CD8-positive, alpha-beta memory T cell (primary cell): ENCODE measurements at regions not wholly inside any gene's neighbourhood (a gene's known extent, or its start where the extent isn't known, plus 50 kb on each side); places are given as distances from the start of the nearest gene placed in this dataset.

Experiments
- CTCF ChIA-PET: fragments of 350-600 bp; sonication (Branson Sonifier 250); formaldehyde crosslinking; loops from one replicate; lab custom pipeline; 2021; ENCODE audit warnings: antibody characterized with exemption; lab: Charles Lee
- POLR2A ChIA-PET: fragments of 350-600 bp; sonication (Branson Sonifier 250); formaldehyde crosslinking; loops from one replicate; lab custom pipeline; 2021; ENCODE audit warnings: antibody characterized with exemption; lab: Charles Lee
- DNase-seq, 5 donors: peaks; one replicate each; pipeline versions ENCODE4 v3.0.0 to v3.0.0-alpha.2; 2020 to 2022; ENCODE audit warnings: mixed read lengths in 1 of 5
- H3K27ac ChIP-seq: one replicate; pipeline ENCODE4 v1.7.0; 2013; ENCODE audit warnings: low read depth, mild to moderate bottlenecking, low read length, moderate library complexity
- H3K27me3 ChIP-seq: 2 replicates; pipeline ENCODE4 v1.7.0; 2013; ENCODE audit warnings: low read length, mild to moderate bottlenecking; ENCODE audit not compliant: insufficient read depth, poor library complexity, severe bottlenecking
- H3K36me3 ChIP-seq: 2 replicates; pipeline ENCODE4 v1.7.0; 2013; ENCODE audit warnings: mild to moderate bottlenecking, low read length, moderate library complexity; ENCODE audit not compliant: insufficient read depth
- H3K4me1 ChIP-seq: 2 replicates; pipeline ENCODE4 v1.7.0; 2013; ENCODE audit warnings: mild to moderate bottlenecking, low read length, moderate library complexity; ENCODE audit not compliant: insufficient read depth
- H3K4me3 ChIP-seq: 2 replicates; pipeline ENCODE4 v1.7.0; 2013; ENCODE audit warnings: mild to moderate bottlenecking, low read length
- H3K9me3 ChIP-seq: 2 replicates; pipeline ENCODE4 v1.7.0; 2013; ENCODE audit warnings: mild to moderate bottlenecking, low read length
- H3K27ac Mint-ChIP-seq, 8 donors: one replicate each; pipeline ENCODE4 v1.8.0; 2020 to 2021; ENCODE audit warnings: mixed read lengths in 8 of 8, mild to moderate bottlenecking in 6 of 8, inconsistent platforms in 3 of 8, moderate library complexity in 3 of 8
- H3K27me3 Mint-ChIP-seq, 2 donors: one replicate each; pipeline ENCODE4 v1.8.0; 2020 to 2021; ENCODE audit warnings: mixed read lengths in 2 of 2, mild to moderate bottlenecking in 1 of 2, moderate library complexity in 1 of 2
- H3K36me3 Mint-ChIP-seq, 3 donors: one replicate each; pipeline ENCODE4 v1.8.0; 2020 to 2021; ENCODE audit warnings: mixed read lengths in 3 of 3, inconsistent platforms in 1 of 3, mild to moderate bottlenecking in 1 of 3
- H3K4me1 Mint-ChIP-seq, 3 donors: one replicate each; pipeline ENCODE4 v1.8.0; 2020 to 2021; ENCODE audit warnings: mixed read lengths in 3 of 3, inconsistent platforms in 1 of 3, mild to moderate bottlenecking in 1 of 3
- H3K4me3 Mint-ChIP-seq, 7 donors: one replicate each; pipeline ENCODE4 v1.8.0; 2020 to 2021; ENCODE audit warnings: mixed read lengths in 7 of 7, mild to moderate bottlenecking in 6 of 7, moderate library complexity in 4 of 7, inconsistent platforms in 2 of 7
- H3K9me3 Mint-ChIP-seq, 5 donors: one replicate each; pipeline ENCODE4 v1.8.0; 2020 to 2022; ENCODE audit warnings: mixed read lengths in 5 of 5, mild to moderate bottlenecking in 3 of 5, moderate library complexity in 2 of 5, inconsistent platforms in 1 of 5

GRCh38 chr7:45461026-45461425 is 113.1 kb upstream of the ADCY1 start:
- H3K9me3 ChIP-seq: no peaks in the 10 kb centered on the region
- H3K36me3 ChIP-seq: no peaks in the 10 kb centered on the region
- H3K27ac ChIP-seq: no peak overlapping the region
- CTCF ChIA-PET: no interaction called here
- no peaks in the 10 kb centered on the region for H3K27me3 ChIP-seq
- Mint-ChIP-seq H3K4me3 (no peak overlapping the region), H3K9me3 (peaks cover 0 to 5% (median 0%) of the 10 kb centered on the region in 5 donors), H3K27ac (no peak overlapping the region), H3K27me3 (peaks cover 1 to 3% of the 10 kb centered on the region in 2 donors), H3K4me1 (no peaks in the 10 kb centered on the region), H3K36me3 (no peaks in the 10 kb centered on the region)
- POLR2A ChIA-PET: interaction anchor here (0.5 kb wide), 1 partner anchor 1556 kb away, joined by 4 read pairs; no protein-coding TSS in a partner anchor
- no peaks in the 10 kb centered on the region for H3K4me1 ChIP-seq
- no peak for DNase-seq
- no peak overlapping the region for H3K4me3 ChIP-seq

DNA sequence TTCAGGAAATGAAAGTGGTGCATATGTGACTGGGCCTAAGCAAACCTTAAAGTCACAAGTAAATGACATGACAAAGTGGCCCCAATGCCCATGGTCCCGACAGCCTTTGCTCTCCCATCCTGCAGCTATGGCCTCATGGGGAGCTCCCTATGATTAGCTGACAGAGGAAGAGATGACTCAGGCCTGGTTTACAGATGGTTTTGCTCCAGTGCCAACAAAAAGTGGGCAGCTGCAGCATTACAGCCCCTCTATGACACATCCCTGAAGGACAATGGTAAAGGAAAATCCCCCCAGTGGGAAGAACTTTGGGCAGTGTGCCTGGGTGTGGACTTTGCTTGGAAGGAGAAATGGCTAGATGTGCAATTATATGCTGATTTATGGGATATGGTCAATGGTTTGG is 105.1 kb upstream of the ADCY1 start:
- Histone ChIP-seq H3K27me3 (no peaks in the 10 kb centered on the region), H3K4me1 (no peaks in the 10 kb centered on the region), H3K36me3 (no peaks in the 10 kb centered on the region), H3K27ac (no peak overlapping the region), H3K4me3 (no peak overlapping the region), H3K9me3 (no peaks in the 10 kb centered on the region)
- no peak overlapping the region for H3K4me3 Mint-ChIP-seq
- peaks cover 0 to 2% (median 1%) of the 10 kb centered on the region in 5 donors for H3K9me3 Mint-ChIP-seq
- peaks cover 5 to 37% of the 10 kb centered on the region in 2 donors for H3K27me3 Mint-ChIP-seq
- peaks cover 0 to 5% (median 0%) of the 10 kb centered on the region in 3 donors for H3K36me3 Mint-ChIP-seq
- no peak for DNase-seq
- no peak overlapping the region for H3K27ac Mint-ChIP-seq
- H3K4me1 Mint-ChIP-seq: no peaks in the 10 kb centered on the region
- ChIA-PET CTCF (no interaction called here), POLR2A (no interaction called here)

- no peaks in the 10 kb centered on the region for H3K9me3 ChIP-seq
- DNase-seq: no peak
- no peak overlapping the region for H3K27ac ChIP-seq
- CTCF ChIA-PET: no interaction called here
- no peaks in the 10 kb centered on the region for H3K27me3 ChIP-seq
- peaks cover 0 to 5% (median 0%) of the 10 kb centered on the region in 3 donors for H3K36me3 Mint-ChIP-seq
- peaks cover 5 to 37% of the 10 kb centered on the region in 2 donors for H3K27me3 Mint-ChIP-seq
- H3K36me3 ChIP-seq: no peaks in the 10 kb centered on the region
- H3K4me1 ChIP-seq: no peaks in the 10 kb centered on the region
- no peak overlapping the region for H3K4me3 Mint-ChIP-seq
- no peak overlapping the region for H3K27ac Mint-ChIP-seq
- peaks cover 0 to 2% (median 1%) of the 10 kb centered on the region in 5 donors for H3K9me3 Mint-ChIP-seq
- POLR2A ChIA-PET: no interaction called here
- H3K4me1 Mint-ChIP-seq: no peaks in the 10 kb centered on the region
- no peak overlapping the region for H3K4me3 ChIP-seq
Observed at GRCh38 chr7:45470031-45470430, 104.1 kb upstream of the ADCY1 start.

DNA sequence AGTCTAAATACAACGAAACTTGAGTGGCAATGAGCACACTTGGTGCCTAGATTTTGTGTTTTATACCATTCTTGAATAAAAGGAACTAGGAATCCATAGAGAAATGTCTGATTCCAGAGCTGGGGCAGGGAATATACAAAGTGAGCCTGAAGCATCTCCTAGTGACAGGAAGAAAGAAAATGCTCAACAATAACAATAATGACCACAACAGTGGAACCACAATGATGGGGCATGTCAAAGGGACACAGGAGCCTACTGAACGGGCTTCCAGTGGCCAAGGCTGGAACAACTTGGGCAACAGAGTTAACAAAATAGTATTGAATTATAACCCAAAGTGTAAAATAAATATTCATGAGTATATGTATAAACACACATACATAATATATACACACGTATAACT is 94.4 kb upstream of the ADCY1 start:
- Mint-ChIP-seq H3K27me3 (peaks cover 0 to 3% of the 10 kb centered on the region in 2 donors), H3K4me3 (no peak overlapping the region), H3K4me1 (no peaks in the 10 kb centered on the region), H3K27ac (no peak overlapping the region), H3K36me3 (no peaks in the 10 kb centered on the region), H3K9me3 (peaks cover 0 to 2% (median 0%) of the 10 kb centered on the region in 5 donors)
- CTCF ChIA-PET: no interaction called here
- no peaks in the 10 kb centered on the region for H3K27me3 ChIP-seq
- POLR2A ChIA-PET: no interaction called here
- no peak overlapping the region for H3K4me3 ChIP-seq
- H3K4me1 ChIP-seq: no peaks in the 10 kb centered on the region
- H3K36me3 ChIP-seq: no peaks in the 10 kb centered on the region
- no peaks in the 10 kb centered on the region for H3K9me3 ChIP-seq
- no peak for DNase-seq
- no peak overlapping the region for H3K27ac ChIP-seq

GRCh38 chr7:45482451-45482850 is 91.7 kb upstream of the ADCY1 start:
- H3K27me3 Mint-ChIP-seq: peaks cover 0 to 3% of the 10 kb centered on the region in 2 donors
- POLR2A ChIA-PET: no interaction called here
- H3K36me3 ChIP-seq: no peaks in the 10 kb centered on the region
- H3K27me3 ChIP-seq: no peaks in the 10 kb centered on the region
- no peak overlapping the region for H3K4me3 ChIP-seq
- no peaks in the 10 kb centered on the region for H3K4me1 ChIP-seq
- H3K4me1 Mint-ChIP-seq: no peaks in the 10 kb centered on the region
- no peaks in the 10 kb centered on the region for H3K9me3 ChIP-seq
- H3K27ac Mint-ChIP-seq: no peak overlapping the region
- H3K27ac ChIP-seq: no peak overlapping the region
- H3K4me3 Mint-ChIP-seq: no peak overlapping the region
- no peaks in the 10 kb centered on the region for H3K36me3 Mint-ChIP-seq
- no peak for DNase-seq
- peaks cover 0 to 2% (median 0%) of the 10 kb centered on the region in 5 donors for H3K9me3 Mint-ChIP-seq
- CTCF ChIA-PET: no interaction called here

DNA sequence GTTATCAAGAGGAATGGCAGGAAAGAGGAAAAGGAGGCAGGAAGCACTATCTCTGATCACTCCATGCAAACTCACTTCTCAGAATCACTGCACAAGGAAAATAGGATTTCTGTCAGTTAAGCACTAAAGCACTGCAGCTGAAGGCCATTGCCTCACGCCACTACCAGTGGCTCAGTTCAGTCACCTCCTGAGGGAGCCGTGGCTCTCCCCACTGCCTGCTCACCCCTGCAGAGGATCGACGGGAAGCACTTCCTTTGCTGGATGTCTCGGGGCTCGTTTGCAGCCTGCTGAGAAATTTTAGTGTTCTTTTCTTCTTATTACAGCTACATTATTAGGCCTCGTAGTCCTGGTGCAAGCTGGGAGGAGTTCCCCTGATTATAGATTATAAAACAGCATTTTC is 90.1 kb upstream of the ADCY1 start:
- H3K4me1 ChIP-seq: no peaks in the 10 kb centered on the region
- no peak overlapping the region for H3K27ac ChIP-seq
- H3K9me3 ChIP-seq: no peaks in the 10 kb centered on the region
- DNase-seq: no peak
- no peak overlapping the region for H3K4me3 Mint-ChIP-seq
- no peaks in the 10 kb centered on the region for H3K36me3 ChIP-seq
- CTCF ChIA-PET: no interaction called here
- H3K27ac Mint-ChIP-seq: no peak overlapping the region
- no peaks in the 10 kb centered on the region for H3K27me3 ChIP-seq
- no peak overlapping the region for H3K4me3 ChIP-seq
- no peaks in the 10 kb centered on the region for H3K4me1 Mint-ChIP-seq
- POLR2A ChIA-PET: no interaction called here
- H3K9me3 Mint-ChIP-seq: peaks cover 0 to 2% (median 0%) of the 10 kb centered on the region in 5 donors
- H3K27me3 Mint-ChIP-seq: peaks cover 0 to 3% of the 10 kb centered on the region in 2 donors
- H3K36me3 Mint-ChIP-seq: no peaks in the 10 kb centered on the region

DNA sequence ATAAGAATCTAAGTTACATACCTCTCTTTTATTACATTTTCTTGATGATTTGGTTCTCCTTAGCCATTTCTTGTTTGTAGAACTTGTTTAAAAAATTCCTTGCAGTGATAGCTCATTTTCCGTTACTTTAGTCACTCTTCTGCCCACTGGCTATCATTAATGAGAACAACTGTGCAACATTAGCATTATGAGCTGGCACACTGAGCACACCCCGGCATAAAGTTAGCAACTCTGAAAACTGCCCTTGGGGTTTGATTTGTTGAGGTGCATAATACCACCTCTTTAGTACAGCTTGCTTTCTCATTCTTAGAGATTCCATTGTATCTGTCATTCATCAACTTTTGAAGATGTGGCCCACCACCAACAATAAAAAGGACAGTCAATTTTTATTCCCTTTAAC is 87.6 kb upstream of the ADCY1 start:
- POLR2A ChIA-PET: no interaction called here
- no peak for DNase-seq
- Histone ChIP-seq H3K27me3 (no peaks in the 10 kb centered on the region), H3K9me3 (no peaks in the 10 kb centered on the region), H3K4me3 (no peak overlapping the region), H3K27ac (no peak overlapping the region), H3K4me1 (no peaks in the 10 kb centered on the region), H3K36me3 (no peaks in the 10 kb centered on the region)
- peaks cover 0 to 7% (median 2%) of the 10 kb centered on the region in 5 donors for H3K9me3 Mint-ChIP-seq
- H3K36me3 Mint-ChIP-seq: no peaks in the 10 kb centered on the region
- H3K4me1 Mint-ChIP-seq: no peaks in the 10 kb centered on the region
- H3K4me3 Mint-ChIP-seq: no peak overlapping the region
- CTCF ChIA-PET: no interaction called here
- H3K27me3 Mint-ChIP-seq: peaks cover 0 to 3% of the 10 kb centered on the region in 2 donors
- no peak overlapping the region for H3K27ac Mint-ChIP-seq

DNA sequence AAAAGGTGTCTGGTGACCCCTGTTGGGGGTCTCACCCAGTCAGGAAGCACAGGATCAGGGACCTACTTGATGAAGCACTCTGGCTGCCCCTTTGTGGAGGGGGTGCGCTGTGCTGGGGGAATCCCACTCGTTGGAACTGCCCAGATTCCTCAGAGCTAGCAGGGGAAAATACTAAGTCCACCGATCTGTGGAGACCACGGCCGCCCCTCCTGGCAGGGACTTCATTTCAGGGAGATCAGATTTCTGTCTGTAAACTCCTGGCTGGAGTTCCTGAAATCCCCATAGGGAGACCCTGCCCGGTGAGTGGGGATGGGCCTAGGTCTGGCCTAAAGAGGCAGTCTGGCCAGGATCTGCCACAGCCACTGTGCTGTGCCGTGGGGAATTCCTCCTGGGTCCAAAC is 79.3 kb upstream of the ADCY1 start:
- Histone ChIP-seq H3K36me3 (no peaks in the 10 kb centered on the region), H3K27ac (no peak overlapping the region), H3K9me3 (no peaks in the 10 kb centered on the region), H3K4me3 (no peak overlapping the region), H3K27me3 (no peaks in the 10 kb centered on the region), H3K4me1 (no peaks in the 10 kb centered on the region)
- Mint-ChIP-seq H3K9me3 (peaks cover 5 to 13% (median 7%) of the 10 kb centered on the region in 5 donors), H3K4me1 (no peaks in the 10 kb centered on the region), H3K27ac (no peak overlapping the region), H3K4me3 (no peak overlapping the region), H3K27me3 (peaks cover 8 to 21% of the 10 kb centered on the region in 2 donors), H3K36me3 (peaks cover 0 to 6% (median 0%) of the 10 kb centered on the region in 3 donors)
- CTCF ChIA-PET: no interaction called here
- POLR2A ChIA-PET: no interaction called here
- no peak for DNase-seq
